Activated T-cell treated with anti-CD3 and anti-CD28 coated beads, Interleukin-2, amount 50 U/mL, for 24 hours (primary cell): ENCODE measurements at regions not wholly inside any gene's neighbourhood (a gene's known extent, or its start where the extent isn't known, plus 50 kb on each side); places are given as distances from the start of the nearest gene placed in this dataset.
"Not testable (repeated sequence)": the region's sequence is repeated elsewhere in the genome, so short reads cannot be mapped to it uniquely, and the experiment has no call there.

ENCODE experiments used
- DNase-seq: peaks from one replicate; pipeline ENCODE4 v3.0.0-alpha.2; 2020
- H3K27ac Mint-ChIP-seq: 2 replicates; pipeline ENCODE4 v1.8.0; 2020; ENCODE audit warnings: mild to moderate bottlenecking, mixed read lengths
- H3K27me3 Mint-ChIP-seq: 2 replicates; pipeline ENCODE4 v1.8.0; 2020; ENCODE audit warnings: mixed read lengths
- H3K36me3 Mint-ChIP-seq: 2 replicates; pipeline ENCODE4 v1.8.0; 2020; ENCODE audit warnings: low read depth, mixed read lengths
- H3K4me1 Mint-ChIP-seq: 2 replicates; pipeline ENCODE4 v1.8.0; 2020; ENCODE audit warnings: low read depth, mixed read lengths
- H3K4me3 Mint-ChIP-seq: 2 replicates; pipeline ENCODE4 v1.8.0; 2020; ENCODE audit warnings: mild to moderate bottlenecking, moderate library complexity, mixed read lengths
- H3K9me3 Mint-ChIP-seq: 2 replicates; pipeline ENCODE4 v1.8.0; 2020; ENCODE audit warnings: mixed read lengths

DNA sequence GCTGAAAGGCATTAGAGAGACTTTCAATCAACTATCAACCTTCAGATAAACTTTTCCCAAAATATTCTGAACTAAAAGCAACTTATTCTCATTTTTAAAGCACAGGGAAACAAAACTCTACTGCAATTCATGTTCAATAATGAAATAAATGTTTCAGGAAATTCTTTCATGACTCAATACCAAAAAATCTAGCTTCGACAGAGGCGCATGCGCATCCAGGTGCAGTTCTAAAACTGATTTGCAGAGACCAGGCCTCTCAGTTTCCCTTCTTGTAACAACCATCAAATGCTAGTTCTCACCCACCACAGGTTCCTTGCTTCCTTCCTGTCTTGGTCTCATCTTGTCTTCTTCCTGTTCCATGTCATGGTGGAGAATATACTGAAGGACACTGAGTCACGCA is 55.3 kb upstream of the NRBF2 start:
- no peak for DNase-seq
- no peaks in the 10 kb centered on the region for H3K36me3 Mint-ChIP-seq
- H3K27me3 Mint-ChIP-seq, result peaks cover 20% of the 10 kb centered on the region
- no peak overlapping the region for H3K4me3 Mint-ChIP-seq
- H3K4me1 Mint-ChIP-seq, result peaks cover 8% of the 10 kb centered on the region
- H3K9me3 Mint-ChIP-seq, result no peaks in the 10 kb centered on the region
- H3K27ac Mint-ChIP-seq, result no peak overlapping the region

DNA sequence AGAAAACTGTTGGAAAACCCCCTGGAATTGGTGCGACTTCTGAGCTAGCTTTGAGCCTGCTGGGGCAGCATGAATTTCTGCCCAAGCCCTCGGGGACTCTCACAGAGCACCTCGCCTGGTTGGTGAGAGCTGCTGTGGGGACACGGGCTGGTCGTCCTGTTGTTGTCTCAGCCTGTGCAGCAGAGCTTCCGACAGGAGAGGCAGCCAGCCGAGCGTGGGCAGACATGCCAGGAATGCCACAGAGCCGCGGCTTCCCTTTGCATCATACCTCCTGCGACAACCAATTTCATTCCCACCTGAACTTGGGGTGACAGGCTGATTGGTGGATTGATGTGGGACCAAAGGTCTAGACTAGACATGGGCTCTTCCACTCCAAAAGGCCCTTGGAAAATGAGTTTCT is 60.2 kb upstream of the NRBF2 start:
- H3K4me1 Mint-ChIP-seq, result peaks cover 11% of the 10 kb centered on the region
- no peaks in the 10 kb centered on the region for H3K9me3 Mint-ChIP-seq
- H3K27ac Mint-ChIP-seq, result no peak overlapping the region
- H3K36me3 Mint-ChIP-seq, result no peaks in the 10 kb centered on the region
- H3K27me3 Mint-ChIP-seq, result peaks cover 54% of the 10 kb centered on the region
- H3K4me3 Mint-ChIP-seq, result no peak overlapping the region
- no peak for DNase-seq

DNA sequence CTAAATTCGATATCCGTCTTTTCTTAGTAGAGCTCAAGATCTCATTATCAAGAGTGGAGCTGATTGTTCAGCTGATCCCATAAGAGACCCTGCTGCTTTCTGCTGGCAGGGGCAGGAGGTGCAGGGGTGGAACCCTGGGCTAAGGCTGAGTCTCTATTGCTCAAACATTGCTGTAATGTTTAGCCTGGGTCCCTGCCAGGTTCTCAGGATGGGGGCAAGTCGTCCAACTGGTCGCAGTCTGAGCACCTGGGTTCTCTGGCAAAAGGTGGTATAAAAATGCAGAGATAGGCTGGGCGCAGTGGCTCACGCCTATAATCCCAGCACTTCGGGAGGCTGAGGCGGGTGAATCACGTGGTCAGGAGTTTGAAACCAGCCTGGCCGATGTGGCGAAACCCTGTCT is 62.0 kb upstream of the NRBF2 start:
- no peak for DNase-seq
- no peak overlapping the region for H3K4me3 Mint-ChIP-seq

DNA sequence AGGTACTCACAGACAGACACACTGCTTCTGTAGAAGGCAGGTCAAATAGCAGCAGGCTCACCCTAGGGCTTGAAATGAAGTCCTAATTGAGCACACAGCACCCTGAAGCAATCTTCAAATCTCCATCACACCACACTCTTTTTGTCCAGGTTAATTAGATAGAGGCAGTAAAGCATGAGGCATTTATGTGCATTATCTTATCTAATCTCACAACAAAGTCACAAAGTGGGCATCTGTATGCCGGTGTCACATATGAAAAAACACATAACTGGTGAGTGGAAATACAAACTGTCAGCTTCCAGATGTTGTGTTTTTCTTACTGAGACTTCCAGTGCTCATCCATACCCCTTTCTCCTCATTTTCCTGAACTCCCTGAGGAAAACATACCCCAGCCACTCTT is 63.8 kb upstream of the NRBF2 start:
- Mint-ChIP-seq H3K27ac (no peak overlapping the region), H3K36me3 (no peaks in the 10 kb centered on the region), H3K4me3 (no peak overlapping the region), H3K27me3 (peaks cover 77% of the 10 kb centered on the region), H3K9me3 (no peaks in the 10 kb centered on the region), H3K4me1 (peaks cover 20% of the 10 kb centered on the region)
- no peak for DNase-seq

More for the DNA sequence above, 62.0 kb upstream of the NRBF2 start:
- H3K36me3 Mint-ChIP-seq, result no peaks in the 10 kb centered on the region
- peaks cover 66% of the 10 kb centered on the region for H3K27me3 Mint-ChIP-seq
- no peaks in the 10 kb centered on the region for H3K9me3 Mint-ChIP-seq
- H3K27ac Mint-ChIP-seq, result no peak overlapping the region
- H3K4me1 Mint-ChIP-seq, result peaks cover 8% of the 10 kb centered on the region

DNA sequence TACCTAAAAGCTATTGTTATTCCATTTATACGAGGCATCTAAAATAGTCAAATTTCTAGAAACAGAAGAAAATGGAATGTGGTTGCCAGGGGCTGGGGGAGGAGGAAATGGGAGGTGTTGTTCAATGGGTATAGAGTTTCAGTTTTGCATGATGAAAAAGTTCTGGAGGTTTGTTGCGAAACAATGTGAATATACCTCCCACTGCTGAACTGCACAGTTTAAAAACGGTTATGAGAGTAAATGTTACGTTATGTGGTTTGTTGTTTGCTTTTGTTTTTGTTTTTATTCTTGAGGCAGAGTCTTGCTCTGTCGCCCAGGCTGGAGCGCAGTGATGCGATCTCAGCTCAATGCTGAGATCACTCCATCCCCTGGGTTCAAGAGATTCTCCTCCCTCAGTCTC is 64.9 kb upstream of the NRBF2 start:
- no peak for DNase-seq
- H3K4me3 Mint-ChIP-seq, result no peak overlapping the region

DNA sequence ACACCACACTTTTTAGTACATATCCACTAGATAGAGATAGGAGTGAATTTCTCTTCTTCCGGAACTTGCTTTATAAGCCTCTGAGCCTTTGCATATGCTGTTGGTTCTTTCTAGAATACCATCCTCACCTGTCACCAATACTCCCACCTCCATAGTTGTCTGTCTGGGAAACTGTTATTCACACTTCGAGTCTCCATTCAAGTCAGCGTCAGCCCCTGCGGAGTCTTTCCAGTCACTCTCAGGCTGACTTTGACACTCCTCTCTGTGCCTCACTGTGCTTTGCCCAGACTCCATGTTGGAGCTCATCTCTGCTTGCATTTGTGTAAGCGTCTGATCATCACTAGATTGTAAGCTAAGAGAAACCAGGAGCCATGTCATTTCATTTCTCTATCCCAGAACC is 66.5 kb upstream of the NRBF2 start:
- no peak for DNase-seq
- Mint-ChIP-seq H3K4me3 (no peak overlapping the region), H3K27me3 (peaks cover 78% of the 10 kb centered on the region), H3K9me3 (no peaks in the 10 kb centered on the region), H3K4me1 (peaks cover 27% of the 10 kb centered on the region), H3K27ac (no peak overlapping the region), H3K36me3 (no peaks in the 10 kb centered on the region)

More for the DNA sequence above, 64.9 kb upstream of the NRBF2 start:
- Mint-ChIP-seq H3K9me3 (no peaks in the 10 kb centered on the region), H3K27ac (no peak overlapping the region), H3K27me3 (peaks cover 80% of the 10 kb centered on the region), H3K4me1 (peaks cover 27% of the 10 kb centered on the region), H3K36me3 (no peaks in the 10 kb centered on the region)

DNA sequence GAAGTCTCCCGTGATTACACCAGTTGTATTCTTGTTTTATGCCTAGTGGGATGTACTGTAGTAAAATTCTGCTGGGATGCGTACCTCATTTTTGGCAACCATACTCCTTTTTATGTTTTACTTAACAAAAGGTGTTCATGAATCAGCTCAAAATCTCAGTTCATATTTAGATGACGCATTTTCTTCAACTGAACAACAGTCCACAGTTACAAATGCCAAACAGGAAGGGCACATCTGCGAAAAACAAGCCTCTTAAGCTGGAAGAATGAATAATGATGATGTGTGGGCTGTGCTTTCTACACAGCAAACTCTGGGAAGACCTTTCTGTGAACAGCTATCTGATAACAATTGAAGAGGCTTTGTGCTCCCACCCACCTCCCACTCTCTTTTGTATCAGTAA is 68.4 kb upstream of the NRBF2 start:
- H3K4me1 Mint-ChIP-seq, result peaks cover 27% of the 10 kb centered on the region
- H3K27me3 Mint-ChIP-seq, result peaks cover 62% of the 10 kb centered on the region
- DNase-seq, result no peak
- H3K27ac Mint-ChIP-seq, result no peak overlapping the region
- no peaks in the 10 kb centered on the region for H3K36me3 Mint-ChIP-seq
- H3K4me3 Mint-ChIP-seq, result no peak overlapping the region
- H3K9me3 Mint-ChIP-seq, result no peaks in the 10 kb centered on the region

DNA sequence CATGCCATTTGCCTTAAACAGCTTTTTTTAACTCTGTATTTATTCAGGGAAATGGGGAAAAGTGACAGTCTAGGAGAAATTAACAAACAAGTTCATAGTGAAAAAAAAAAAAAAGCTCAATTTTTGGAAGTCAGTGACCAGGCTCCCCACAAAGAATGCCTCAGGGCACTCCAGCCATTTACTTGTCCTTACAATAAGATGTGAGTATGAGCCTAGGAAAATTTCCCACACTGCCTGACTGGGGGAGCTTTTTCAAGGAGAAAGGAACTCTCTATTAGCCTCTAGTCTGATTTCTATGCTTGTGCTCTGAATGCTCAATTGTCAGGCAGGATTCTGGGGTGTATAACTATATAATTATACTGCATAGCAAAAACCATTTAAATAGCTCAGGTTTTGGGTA is 74.9 kb upstream of the NRBF2 start:
- Mint-ChIP-seq H3K27me3 (peaks cover 19% of the 10 kb centered on the region), H3K9me3 (no peaks in the 10 kb centered on the region), H3K4me3 (no peak overlapping the region), H3K4me1 (peaks cover 8% of the 10 kb centered on the region), H3K27ac (no peak overlapping the region), H3K36me3 (no peaks in the 10 kb centered on the region)
- no peak for DNase-seq

DNA sequence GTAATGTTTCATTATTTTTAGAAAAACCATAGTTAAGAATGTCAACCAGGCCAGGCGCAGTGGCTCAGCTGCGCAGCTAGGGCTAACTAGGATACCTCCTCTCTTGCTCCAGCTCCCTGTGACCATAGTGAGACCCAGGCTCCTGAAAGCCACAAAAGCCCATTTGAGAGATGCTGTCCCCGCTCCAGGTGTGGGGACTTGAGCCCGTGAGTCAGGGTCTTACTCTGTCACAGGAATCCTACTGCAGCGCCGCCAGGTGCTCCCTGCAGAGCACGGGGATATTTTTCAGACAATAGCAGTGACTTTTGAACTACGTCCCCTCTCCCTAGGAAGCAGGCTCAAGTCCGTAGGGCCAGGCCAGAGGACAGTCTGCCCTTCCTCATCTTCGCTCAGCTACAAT is 75.6 kb upstream of the NRBF2 start:
- Mint-ChIP-seq H3K4me3 (no peak overlapping the region), H3K36me3 (no peaks in the 10 kb centered on the region), H3K27me3 (peaks cover 16% of the 10 kb centered on the region), H3K27ac (no peak overlapping the region), H3K9me3 (no peaks in the 10 kb centered on the region), H3K4me1 (peaks cover 8% of the 10 kb centered on the region)
- no peak for DNase-seq

DNA sequence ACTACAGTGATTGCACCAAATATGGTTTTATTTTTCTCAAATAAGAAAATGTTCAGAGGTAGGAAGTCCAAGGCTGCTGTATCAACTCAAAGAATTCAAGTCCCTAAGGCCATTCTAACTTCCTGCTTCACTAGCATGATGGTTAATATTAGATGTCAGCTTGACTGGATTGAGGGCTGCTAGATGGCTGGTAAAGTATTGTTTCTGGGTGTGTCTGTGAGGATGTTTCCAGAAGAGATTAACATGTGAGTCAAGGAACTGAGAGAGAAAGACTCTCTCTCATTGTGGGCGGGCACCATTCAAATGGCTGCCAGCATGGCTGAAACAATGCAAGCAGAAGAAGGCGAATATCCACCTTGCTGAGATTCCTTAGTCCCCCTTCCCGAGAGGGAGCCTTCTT is 77.4 kb upstream of the NRBF2 start:
- H3K9me3 Mint-ChIP-seq, result no peaks in the 10 kb centered on the region
- no peak overlapping the region for H3K4me3 Mint-ChIP-seq
- H3K27ac Mint-ChIP-seq, result no peak overlapping the region
- peaks cover 20% of the 10 kb centered on the region for H3K27me3 Mint-ChIP-seq
- H3K36me3 Mint-ChIP-seq, result no peaks in the 10 kb centered on the region
- DNase-seq, result no peak
- peaks cover 8% of the 10 kb centered on the region for H3K4me1 Mint-ChIP-seq

DNA sequence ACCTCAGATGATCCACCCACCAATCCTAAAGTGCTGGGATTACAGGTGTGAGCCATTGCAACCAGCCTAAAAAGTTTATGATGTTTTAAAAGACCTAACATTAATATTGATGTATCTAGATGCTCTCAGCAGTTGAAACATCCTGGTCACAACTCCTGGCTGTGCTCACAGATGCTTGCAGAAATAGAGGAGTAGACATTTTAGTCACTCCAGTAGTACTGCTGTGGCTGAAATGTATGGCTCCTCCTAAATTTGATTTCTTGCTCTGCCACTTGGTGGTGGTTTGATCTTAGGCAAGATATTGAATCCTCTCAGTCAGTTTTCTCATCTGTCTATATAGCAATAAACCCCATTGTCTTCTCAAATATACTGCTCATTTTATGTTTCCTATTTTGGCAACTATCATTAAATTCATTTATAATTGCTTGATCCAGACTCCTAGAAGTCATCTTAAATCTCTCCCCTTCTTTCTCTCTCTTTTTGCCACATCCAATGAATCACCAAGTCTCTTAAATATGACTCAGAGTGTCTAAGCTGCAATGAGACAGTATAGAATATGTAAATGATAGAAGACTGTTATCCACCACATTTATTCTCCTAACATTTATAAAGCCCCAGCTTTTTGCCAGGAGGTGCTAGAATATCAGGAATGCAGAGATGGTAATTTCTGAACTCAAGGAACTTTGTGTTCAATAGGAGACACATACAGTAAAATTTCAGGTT is 78.1 kb upstream of the NRBF2 start:
- no peak overlapping the region for H3K4me3 Mint-ChIP-seq
- peaks cover 26% of the 10 kb centered on the region for H3K27me3 Mint-ChIP-seq
- H3K9me3 Mint-ChIP-seq, result no peaks in the 10 kb centered on the region
- DNase-seq, result no peak
- peaks cover 8% of the 10 kb centered on the region for H3K4me1 Mint-ChIP-seq
- H3K36me3 Mint-ChIP-seq, result no peaks in the 10 kb centered on the region
- H3K27ac Mint-ChIP-seq, result no peak overlapping the region

DNA sequence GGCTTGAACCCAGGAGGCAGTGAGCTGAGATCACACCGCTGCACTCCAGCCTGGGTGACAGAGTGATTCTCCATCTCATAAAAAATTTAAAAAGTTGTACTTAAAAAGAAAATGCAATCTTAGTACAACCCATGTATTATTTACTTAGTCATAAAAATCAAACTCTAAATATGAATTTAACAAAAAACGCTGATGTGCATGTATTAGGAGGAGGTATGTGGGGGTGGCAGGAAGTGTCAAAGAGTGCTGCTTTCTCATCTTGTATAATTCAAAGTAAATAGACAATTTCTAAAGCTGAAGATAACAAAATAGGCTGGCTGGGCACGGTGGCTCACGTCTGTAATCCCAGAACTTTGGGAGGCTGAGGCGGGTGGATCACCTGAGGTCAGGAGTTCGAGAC is 81.0 kb upstream of the NRBF2 start:
- H3K27ac Mint-ChIP-seq, result no peak overlapping the region
- H3K36me3 Mint-ChIP-seq, result no peaks in the 10 kb centered on the region
- no peaks in the 10 kb centered on the region for H3K9me3 Mint-ChIP-seq
- no peak overlapping the region for H3K4me3 Mint-ChIP-seq
- H3K4me1 Mint-ChIP-seq, result peaks cover 10% of the 10 kb centered on the region
- peaks cover 45% of the 10 kb centered on the region for H3K27me3 Mint-ChIP-seq
- DNase-seq, result no peak

DNA sequence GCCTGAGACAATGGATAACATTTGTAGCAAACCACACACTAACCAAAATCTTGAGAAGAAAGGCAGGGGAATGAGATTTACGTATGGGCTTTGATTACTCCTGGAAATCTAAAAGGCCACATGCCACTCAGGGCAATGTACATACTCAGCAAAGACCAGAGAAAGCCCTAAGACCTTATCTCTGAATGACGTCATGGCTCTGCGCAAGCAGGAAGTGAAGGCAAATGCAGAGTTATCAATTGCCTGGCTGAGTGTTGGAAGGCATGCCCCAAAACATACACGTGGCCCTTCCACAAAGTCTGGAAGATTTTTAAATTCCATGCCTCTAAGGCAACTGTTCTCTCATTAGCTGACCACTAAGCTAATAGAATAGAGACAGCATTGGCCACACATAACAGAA is 90.9 kb upstream of the NRBF2 start:
- H3K4me3 Mint-ChIP-seq, result no peak overlapping the region
- peaks cover 8% of the 10 kb centered on the region for H3K9me3 Mint-ChIP-seq
- peaks cover 3% of the 10 kb centered on the region for H3K4me1 Mint-ChIP-seq
- no peak for DNase-seq
- no peaks in the 10 kb centered on the region for H3K36me3 Mint-ChIP-seq
- H3K27ac Mint-ChIP-seq, result no peak overlapping the region
- H3K27me3 Mint-ChIP-seq, result peaks cover 66% of the 10 kb centered on the region

DNA sequence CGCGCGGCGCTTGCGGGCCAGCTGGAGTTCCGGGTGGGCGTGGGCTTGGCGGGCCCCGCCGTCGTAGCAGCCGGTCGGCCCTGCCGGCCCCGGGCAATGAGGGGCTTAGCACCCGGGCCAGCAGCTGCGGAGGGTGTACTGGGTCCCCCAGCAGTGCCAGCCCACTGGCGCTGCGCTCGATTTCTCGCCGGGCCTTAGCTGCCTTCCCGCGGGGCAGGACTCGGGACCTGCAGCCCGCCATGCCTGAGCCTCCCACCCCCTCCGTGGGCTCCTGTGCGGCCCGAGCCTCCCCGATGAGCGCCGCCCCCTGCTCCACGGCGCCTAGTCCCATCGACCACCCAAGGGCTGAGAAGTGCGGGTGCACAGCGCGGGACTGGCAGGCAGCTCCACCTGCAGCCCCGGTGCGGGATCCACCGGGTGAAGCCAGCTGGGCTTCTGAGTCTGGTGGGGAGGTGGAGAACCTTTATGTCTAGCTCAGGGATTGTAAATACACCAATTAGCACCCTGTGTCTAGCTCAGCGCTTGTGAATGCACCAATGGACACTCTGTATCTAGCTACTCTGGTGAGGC is 99.4 kb upstream of the NRBF2 start:
- not testable (repeated sequence) for H3K27ac Mint-ChIP-seq, H3K36me3 Mint-ChIP-seq, H3K9me3 Mint-ChIP-seq, H3K4me3 Mint-ChIP-seq, DNase-seq, H3K4me1 Mint-ChIP-seq
- H3K27me3 Mint-ChIP-seq, result peaks cover 25% of the 10 kb centered on the region

DNA sequence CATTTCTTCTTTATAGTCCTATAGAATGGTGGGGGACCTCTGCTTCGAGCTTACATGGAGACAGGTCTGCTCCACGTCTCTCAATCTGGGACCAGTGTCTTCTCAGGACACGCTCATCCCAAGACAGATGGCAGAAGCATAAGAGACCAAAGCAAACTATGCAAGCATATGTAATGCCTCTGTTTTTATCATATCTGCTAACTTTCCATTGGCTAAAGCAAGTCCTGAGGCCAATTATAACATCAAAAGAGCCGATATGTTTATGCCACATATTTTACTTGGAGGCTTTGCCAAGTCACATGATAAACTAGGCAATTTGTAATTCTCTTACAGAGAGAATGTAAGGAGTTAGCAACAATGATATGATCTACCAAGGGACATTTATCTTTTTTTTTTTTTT is 102.6 kb upstream of the NRBF2 start:
- Mint-ChIP-seq H3K4me3 (no peak overlapping the region), H3K9me3 (no peaks in the 10 kb centered on the region), H3K27ac (no peak overlapping the region), H3K4me1 (peaks cover 1% of the 10 kb centered on the region), H3K36me3 (no peaks in the 10 kb centered on the region), H3K27me3 (peaks cover 14% of the 10 kb centered on the region)
- no peak for DNase-seq

DNA sequence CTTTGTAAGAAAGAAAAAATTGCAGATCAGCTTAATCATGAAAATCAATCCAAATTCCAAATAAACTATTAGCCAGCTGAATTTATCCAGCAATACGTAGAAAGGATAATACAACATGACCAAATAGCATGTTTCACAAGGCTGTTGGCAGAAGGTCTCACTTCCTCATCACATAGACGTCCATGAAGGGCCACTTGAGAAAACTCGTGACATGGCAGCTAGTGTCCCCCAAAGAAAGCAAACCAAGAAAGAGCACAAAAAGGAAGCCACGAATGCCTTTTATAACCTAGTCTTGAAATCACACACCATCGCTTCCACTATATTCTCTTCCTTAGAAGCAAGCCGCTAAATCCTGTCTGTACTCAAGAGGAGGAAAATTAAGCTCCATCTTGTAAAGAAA is 105.6 kb upstream of the NRBF2 start:
- no peak for DNase-seq
- H3K4me3 Mint-ChIP-seq, result no peak overlapping the region
- peaks cover 23% of the 10 kb centered on the region for H3K27me3 Mint-ChIP-seq
- H3K9me3 Mint-ChIP-seq, result no peaks in the 10 kb centered on the region
- H3K36me3 Mint-ChIP-seq, result no peaks in the 10 kb centered on the region
- no peak overlapping the region for H3K27ac Mint-ChIP-seq
- H3K4me1 Mint-ChIP-seq, result peaks cover 1% of the 10 kb centered on the region
